HG02973 (cell line): ENCODE measurements at regions not wholly inside any gene's neighbourhood (a gene's known extent, or its start where the extent isn't known, plus 50 kb on each side); places are given as distances from the start of the nearest gene placed in this dataset.

Source experiments
- ATAC-seq: cut with Tn5 transposase; IDR thresholded peaks from one replicate; pipeline ENCODE4 v1.9.1; 2021; ENCODE audit warnings: moderate library complexity; ENCODE audit not compliant: unreplicated experiment

GRCh38 chr13:31925079-31925478, 106.5 kb upstream of the FRY start:
- no peak for ATAC-seq

- ATAC-seq, result no peak
Measured at GRCh38 chr13:31927219-31927653, 104.3 kb upstream of the FRY start.

DNA sequence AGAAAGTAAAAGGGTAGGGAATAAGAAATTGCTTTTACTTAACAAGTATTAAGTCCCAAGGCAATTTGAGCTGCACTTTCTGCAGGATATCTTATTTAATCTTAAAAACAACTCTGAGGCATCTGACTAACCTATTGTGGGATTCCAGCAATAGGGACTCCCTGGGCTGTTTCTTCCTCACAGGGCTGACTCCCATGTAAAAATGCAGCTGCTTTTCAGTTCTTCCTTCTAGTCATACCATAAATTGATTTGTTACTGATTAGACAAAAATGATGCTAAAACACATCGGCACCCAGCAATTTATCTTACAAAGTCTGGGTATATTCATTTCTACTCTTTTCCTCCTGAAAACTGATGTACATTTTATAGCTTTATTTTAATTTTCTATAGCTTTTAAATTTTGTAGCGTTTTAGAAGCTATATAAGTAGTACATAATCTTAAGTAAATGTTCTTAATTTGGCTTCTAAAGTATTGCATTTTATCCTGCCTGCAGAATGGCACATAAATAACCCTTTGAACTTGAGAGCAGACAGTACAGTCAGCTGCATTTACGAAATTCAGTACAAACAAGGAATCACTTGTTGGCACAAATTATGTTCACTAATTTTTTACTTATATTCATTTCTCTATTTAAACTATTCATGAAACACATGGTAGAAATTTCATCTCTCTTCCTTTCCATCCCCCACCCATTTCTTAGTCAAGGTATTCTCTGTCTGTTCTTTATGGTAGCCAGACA, 102.4 kb upstream of the FRY start:
- no peak for ATAC-seq

DNA sequence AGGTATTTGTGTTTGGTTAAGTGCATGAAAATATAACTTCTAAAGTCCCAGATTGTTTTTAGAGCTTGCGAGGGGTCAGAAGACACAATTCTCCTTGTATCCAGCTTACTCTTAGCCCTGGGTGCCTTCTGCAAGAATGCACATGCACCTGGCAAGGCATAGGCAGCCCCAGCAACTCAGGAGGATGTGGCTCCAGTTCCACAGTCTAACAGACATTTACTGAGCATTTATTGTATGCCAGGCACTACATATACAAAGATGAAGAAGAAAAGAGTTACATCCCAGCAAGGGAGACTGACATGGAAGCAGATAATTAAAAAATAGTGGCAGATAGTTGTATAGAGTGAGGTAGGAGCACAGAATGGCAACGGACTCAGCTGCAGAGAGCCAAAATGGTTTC, 101.1 kb upstream of the FRY start:
- ATAC-seq, result peak; percentile 8

GRCh38 chr13:31930901-31931522, 100.6 kb upstream of the FRY start:
- peak; percentile 100 for ATAC-seq

- no peak for ATAC-seq
Measured at GRCh38 chr13:31937436-31937835, 94.1 kb upstream of the FRY start.

- ATAC-seq, result no peak
Measured at GRCh38 chr13:31940076-31940475, 91.5 kb upstream of the FRY start.

- ATAC-seq, result no peak
Measured at GRCh38 chr13:31943591-31943990, 88.0 kb upstream of the FRY start.

DNA sequence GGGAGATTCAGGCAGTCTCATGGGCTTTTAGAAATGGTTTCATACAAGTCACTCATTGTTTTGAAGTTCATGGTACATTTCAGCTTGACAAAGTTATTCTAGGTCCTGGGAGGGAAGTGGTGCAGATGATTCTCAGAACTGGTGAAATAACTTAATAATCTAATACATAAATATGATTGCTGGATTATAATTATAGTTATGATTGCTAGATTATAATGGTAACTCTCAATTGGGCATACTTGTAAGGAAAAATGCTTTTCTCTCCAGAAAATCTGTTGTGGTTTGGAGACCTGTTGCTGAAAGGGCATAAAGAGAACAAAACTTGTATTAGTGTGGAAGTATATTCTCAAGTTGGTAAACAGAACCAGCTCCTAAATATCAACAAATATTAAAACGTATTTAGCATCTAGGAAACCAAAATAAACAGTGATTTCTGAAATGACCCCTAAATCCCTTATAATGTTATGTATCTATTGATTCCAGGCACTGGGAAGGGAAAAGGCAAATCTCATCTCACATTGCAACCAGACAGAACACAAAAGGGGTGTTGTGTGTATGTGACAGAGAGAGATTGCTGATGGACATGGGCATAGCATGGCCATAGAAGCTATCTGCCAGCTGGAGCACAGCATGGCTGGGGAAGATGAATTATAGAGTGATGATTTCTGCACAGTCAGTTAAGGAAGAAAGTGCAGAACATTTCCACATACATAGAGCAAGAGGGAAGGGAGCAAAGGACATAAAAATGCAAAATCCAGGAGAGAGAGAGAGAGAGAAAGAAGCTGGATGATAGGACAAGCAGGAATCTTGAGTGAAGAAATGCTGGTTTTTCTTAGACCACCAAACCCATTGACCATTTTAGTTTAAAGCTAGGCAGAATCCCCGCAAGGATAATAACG, 87.1 kb upstream of the FRY start:
- ATAC-seq, result no peak

DNA sequence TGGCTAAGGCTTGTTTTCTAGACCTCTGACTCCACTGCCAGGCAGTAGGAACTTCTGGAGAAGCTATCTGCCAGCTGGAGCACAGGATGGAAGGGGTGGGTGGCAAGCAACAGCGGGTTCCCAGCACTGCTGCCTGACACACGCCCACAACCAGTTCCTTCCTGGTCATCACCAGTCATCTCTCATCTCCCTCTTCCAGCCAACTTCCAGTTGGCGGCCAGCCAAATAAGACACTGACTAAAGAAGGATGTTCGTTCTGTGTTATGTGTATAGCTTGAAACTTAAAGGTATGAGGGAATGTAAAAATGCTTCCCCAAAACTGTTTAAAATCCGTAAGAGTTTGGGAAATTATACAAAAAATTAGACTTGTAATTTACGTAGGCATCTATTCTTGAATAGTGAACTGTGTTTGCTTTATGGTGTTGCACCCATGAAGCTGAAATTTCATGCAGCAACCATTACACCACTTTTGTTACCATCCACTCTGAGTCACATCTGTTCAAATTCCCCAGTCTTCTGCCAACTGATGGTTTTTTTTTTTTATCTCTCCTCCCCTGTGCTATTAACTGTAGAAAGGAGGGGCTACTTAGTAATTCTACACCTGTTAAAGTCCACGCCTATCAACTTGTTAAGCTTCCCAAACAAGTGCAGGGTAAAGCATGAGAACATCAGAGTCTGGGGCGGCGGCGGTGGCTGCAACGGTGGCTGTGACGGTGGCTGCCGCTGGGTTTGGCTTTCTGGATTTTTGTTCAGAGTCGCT, 86.2 kb upstream of the FRY start:
- no peak for ATAC-seq

DNA sequence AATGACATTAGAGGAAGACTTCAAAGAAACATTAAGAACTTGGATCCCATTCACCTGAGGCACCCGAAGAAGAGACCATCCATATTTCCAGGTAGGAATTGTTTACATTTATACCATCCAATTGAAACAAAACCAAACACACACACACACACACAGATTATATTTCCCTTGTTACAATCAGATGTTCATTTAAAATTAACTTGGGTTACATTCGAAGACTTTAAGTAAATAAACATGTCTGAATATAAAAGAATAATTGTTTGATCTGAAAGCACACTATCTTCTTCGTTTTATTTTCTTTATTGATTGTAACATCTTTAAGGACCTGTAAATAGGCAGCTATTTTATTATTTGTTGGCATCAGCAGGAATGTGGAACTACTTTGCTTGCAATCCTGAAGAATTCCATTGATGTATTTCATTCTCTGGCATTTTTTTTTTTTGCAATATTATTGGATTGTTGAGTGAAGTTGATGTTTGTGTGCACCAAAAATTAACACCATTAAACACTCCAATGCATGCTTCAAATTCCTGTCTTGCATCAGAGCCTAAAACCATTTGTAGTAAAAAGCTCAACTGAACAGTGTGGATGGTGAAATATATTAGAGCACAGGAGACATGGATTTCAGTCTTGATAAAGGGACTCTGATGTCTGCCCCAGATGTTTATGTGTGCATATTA, 85.3 kb upstream of the FRY start:
- no peak for ATAC-seq

GRCh38 chr13:31947105-31947504, 84.5 kb upstream of the FRY start:
- ATAC-seq, result no peak

GRCh38 chr13:31947506-31947905, 84.1 kb upstream of the FRY start:
- no peak for ATAC-seq

GRCh38 chr13:31949486-31949885, 82.1 kb upstream of the FRY start:
- ATAC-seq, result no peak

GRCh38 chr13:31950111-31950815, 81.3 kb upstream of the FRY start:
- no peak for ATAC-seq

GRCh38 chr13:31951215-31951678, 80.3 kb upstream of the FRY start:
- peak; percentile 96 for ATAC-seq

GRCh38 chr13:31952641-31953380, 78.8 kb upstream of the FRY start:
- no peak for ATAC-seq

GRCh38 chr13:31955101-31955500, 76.5 kb upstream of the FRY start:
- no peak for ATAC-seq

DNA sequence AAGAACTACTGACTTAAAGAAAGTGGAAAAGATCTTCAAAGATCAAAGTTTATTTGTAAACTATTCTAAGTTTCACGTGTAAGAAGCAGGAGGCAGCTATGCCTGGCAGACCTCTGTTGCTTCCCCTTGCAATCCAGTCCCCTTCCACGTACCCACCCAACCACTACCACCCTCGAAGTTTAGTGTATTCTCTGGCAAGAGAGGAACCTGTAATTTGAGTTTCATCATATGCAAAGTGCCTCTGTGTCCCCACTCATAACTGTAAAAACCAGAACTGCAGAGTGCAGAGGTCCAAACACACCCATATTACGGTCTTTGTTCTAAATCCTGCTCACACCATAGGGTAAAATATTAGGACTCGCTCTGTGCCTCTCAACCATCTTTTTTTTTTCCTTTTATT, 75.8 kb upstream of the FRY start:
- no peak for ATAC-seq
